ENCODE measurements at regions not wholly inside any gene's neighbourhood (a gene's known extent, or its start where the extent isn't known, plus 50 kb on each side); places are given as distances from the start of the nearest gene placed in this dataset.

DNA sequence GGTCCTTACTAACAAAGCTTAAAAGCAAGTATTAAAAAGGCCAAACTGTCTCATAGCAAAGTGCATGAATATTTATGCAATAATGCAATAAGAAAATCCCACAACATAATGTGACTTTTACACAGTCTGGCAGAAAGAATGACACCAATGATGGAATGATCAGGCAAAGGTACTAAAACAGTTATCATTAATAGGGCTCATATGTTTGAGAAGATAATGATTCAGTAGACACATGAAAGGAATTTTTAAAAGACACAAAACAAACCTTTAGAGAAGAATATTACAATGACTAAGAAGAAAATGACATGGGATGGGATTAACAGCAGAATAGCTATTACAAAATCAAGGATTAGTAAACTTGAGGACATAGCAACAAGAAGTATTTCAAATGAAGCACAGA lies 1411.2 kb upstream of the TMEM132C start:
- DNase-seq (ENCODE audit: extremely low read depth in 1 of 2, low read depth in 1 of 2) = no peak

- DNase-seq (ENCODE audit: extremely low read depth in 1 of 2, low read depth in 1 of 2) = no peak
Measured at GRCh38 chr12:126856958-126857357, 1410.0 kb upstream of the TMEM132C start.

- DNase-seq (ENCODE audit: extremely low read depth in 1 of 2, low read depth in 1 of 2) = no peak
Measured at GRCh38 chr12:126858560-126858959, 1408.4 kb upstream of the TMEM132C start.

GRCh38 chr12:126860210-126860609 lies 1406.8 kb upstream of the TMEM132C start:
- DNase-seq (ENCODE audit: extremely low read depth in 1 of 2, low read depth in 1 of 2) = no peak

- no peak for DNase-seq (ENCODE audit: extremely low read depth in 1 of 2, low read depth in 1 of 2)
Measured at GRCh38 chr12:126862500-126862899, 1404.5 kb upstream of the TMEM132C start.

DNA sequence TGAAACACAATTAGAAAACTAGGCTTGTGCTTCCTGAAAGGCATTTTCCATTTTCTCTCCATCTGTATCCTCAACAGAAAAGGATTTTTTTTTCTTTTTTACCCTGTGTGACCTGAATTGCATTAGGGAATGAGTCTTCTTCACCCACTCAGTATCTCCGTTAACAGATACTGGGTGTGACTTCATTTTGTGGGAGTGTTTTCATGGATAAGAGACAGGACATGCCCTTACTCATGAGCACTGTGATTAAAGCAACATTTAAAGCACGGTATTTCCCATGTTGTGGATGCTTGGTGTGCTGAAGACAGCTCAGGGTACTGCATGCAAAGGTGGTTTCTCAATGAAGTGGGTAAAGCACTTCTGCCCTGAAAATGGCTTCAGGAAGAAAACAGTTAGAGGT lies 1397.3 kb upstream of the TMEM132C start:
- no peak for DNase-seq (ENCODE audit: extremely low read depth in 1 of 2, low read depth in 1 of 2)

DNA sequence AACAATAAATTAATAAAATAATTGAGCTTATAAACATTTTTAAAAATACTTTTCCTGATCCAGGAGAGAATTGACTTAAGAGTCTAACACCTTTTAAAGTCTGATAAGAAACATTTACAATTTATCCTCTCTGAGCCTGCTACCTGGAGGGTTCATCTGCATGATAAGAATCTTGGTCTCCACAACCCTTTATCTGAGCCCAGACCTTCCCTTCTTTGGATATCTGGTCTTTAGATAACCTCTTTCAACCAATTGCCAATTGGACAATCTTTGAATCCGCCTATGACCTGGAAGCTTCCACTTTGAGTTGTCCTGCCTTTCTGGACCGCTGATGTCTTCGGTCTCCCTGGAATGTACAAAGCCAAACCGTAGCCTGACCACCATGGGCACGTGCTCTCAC lies 1393.3 kb upstream of the TMEM132C start:
- DNase-seq (ENCODE audit: extremely low read depth in 1 of 2, low read depth in 1 of 2) = no peak

DNA sequence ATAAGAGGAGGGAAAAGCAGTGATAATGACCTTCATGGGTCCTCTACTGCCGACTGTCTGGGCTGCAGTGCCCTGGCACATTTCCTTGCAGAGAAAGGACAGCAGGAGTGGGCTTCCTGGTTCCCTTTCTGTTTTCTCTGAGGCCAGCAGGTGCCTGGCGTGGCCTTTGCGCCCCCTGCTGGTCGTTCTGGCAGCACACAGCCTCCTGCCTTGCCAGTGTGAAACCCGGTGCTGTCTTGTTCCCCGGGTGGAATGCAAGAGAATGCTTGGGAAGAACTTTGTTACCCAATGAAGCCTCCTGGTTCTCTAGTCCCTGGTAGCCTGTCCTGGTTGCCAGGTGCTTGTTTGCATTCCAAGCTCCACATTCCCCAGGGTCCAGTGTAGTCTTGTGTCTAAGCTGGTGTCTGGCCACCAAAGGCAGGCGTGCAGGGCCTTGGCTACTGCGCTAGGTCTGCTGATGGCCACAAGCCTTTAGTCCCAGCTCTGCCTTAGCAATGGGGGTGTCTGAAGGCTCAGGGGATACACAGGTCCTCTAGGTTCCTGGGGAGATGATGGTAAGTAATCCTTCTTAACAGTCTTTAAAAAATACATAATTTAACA lies 1392.4 kb upstream of the TMEM132C start:
- DNase-seq (ENCODE audit: extremely low read depth in 1 of 2, low read depth in 1 of 2) = peak; percentile 4 to 42

- no peak for DNase-seq (ENCODE audit: extremely low read depth in 1 of 2, low read depth in 1 of 2)
Measured at GRCh38 chr12:126879842-126880241, 1387.1 kb upstream of the TMEM132C start.

GRCh38 chr12:126883697-126884096 lies 1383.3 kb upstream of the TMEM132C start:
- no peak for DNase-seq (ENCODE audit: extremely low read depth in 1 of 2, low read depth in 1 of 2)

- no peak for DNase-seq (ENCODE audit: extremely low read depth in 1 of 2, low read depth in 1 of 2)
Measured at GRCh38 chr12:126889501-126889900, 1377.5 kb upstream of the TMEM132C start.

DNA sequence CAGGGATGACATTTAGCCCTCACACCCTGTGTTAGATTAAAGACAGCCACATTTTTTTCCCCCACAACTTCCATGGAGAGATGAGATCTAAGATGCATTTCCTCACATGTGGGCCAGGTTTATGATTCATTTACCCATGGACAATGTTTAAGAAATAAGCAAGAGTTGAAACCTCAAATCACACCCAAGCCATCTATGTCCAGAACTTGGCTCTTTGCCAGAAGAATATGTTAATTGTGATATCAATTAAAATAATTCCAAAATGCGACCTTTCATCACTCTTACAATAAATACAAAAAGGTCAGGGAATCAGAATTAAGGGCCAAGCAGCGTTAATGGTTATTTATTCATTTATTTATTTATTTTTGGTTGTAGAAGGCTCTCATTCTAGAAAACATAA lies 1376.9 kb upstream of the TMEM132C start:
- no peak for DNase-seq (ENCODE audit: extremely low read depth in 1 of 2, low read depth in 1 of 2)

DNA sequence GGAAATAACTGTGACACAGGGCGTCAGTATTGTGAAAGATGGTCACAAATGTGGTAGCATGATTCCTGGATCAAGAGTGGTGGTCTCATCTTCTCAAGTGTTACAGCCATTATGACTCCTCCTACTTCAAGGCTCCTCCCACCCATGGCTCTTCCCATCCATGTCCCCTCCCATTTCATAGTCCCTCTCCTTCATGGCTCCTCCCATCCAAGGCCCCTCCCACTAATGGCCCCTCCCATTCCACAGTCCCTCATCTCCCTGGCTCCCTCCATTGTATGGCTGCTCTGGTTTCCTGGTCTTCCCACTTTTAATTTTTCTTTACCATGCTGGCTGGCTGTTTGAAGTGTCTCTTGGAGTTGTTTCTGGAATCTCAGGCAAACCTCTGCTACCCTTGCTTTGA lies 1375.2 kb upstream of the TMEM132C start:
- DNase-seq (ENCODE audit: extremely low read depth in 1 of 2, low read depth in 1 of 2) = no peak

- DNase-seq (ENCODE audit: extremely low read depth in 1 of 2, low read depth in 1 of 2) = no peak
Measured at GRCh38 chr12:126895951-126896913, 1370.7 kb upstream of the TMEM132C start.

DNA sequence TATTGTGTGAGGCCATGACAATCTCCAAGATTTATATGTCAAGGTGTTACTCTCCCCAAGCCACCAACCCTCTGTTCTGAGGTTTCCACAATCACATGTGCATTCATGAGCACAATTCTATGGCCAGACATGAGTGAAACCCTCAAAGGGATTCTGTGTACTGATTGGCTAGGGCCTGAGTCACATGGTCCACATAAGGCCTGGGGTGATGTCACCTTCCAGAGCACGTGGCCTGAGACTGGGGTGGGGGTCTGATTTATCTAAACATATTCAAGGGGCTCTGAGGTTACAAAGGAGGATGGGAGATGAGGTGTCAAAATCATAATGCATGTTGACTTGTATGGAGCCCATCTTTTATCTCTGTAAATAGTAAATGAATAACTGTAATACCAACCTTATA lies 1369.9 kb upstream of the TMEM132C start:
- DNase-seq (ENCODE audit: extremely low read depth in 1 of 2, low read depth in 1 of 2) = no peak

GRCh38 chr12:126897778-126898177 lies 1369.2 kb upstream of the TMEM132C start:
- DNase-seq (ENCODE audit: extremely low read depth in 1 of 2, low read depth in 1 of 2) = no peak

- DNase-seq (ENCODE audit: extremely low read depth in 1 of 2, low read depth in 1 of 2) = no peak
Measured at GRCh38 chr12:126898562-126898961, 1368.4 kb upstream of the TMEM132C start.

DNA sequence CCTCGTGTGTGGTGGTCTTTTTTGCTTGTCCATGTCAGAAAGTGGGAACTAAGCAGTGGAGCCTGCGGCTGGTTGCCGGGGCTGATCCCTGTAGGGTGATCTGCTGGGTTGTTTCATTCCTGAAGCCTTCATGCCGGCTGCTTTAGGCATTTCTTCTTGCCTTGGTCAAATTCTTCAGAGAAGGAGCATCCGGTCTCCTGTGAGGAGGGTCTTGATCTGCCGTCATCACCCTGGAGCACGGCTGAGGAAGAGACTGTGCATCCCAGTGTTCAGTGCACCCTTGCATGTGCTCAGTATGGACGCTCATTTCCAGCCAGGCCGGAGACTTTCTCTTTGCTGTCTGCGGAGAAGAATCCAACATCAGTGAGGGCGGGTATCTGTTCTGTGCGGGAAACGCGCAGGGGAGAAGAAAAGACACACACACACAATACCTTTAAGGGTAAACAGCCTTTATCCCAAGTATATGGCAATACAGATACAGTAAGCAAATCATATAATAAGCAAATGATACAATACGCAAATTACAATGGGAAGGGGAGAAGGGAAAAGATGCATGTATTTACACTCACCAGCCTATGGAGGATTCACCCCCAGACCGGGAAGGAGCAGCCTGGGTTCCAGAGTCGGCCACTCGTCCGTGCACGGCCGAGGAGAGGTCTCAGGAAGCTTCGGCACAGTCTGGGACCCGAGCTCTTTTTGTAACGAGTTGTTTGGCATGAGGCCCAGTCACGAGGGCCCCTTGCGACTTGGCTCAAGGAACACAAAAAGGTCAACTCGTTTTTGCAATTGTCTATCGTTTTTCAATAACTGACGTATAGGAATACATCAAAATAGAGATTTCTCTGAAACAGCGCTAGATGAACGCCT lies 1366.8 kb upstream of the TMEM132C start:
- no peak for DNase-seq (ENCODE audit: extremely low read depth in 1 of 2, low read depth in 1 of 2)

- no peak for DNase-seq (ENCODE audit: extremely low read depth in 1 of 2, low read depth in 1 of 2)
Measured at GRCh38 chr12:126903027-126903876, 1363.7 kb upstream of the TMEM132C start.

DNA sequence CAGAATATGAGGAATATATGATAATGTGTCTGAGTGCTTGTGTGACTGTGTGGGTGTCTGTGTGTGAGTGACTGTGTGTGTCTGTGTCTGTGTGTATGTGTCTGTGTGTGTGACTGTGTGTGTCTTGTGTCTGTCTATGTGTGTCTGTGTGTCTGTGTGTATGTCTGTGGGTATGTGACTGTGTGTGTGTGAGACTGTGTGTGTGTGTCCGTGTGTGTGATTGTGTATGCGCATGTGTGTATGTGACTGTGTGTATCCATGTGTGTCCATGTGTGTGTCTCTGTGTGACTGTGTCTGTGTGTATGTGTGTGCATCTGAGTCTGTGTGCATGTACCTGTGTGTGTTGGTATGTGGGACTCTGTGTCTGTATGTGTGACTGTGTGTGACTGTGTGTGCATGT lies 1361.2 kb upstream of the TMEM132C start:
- DNase-seq (ENCODE audit: extremely low read depth in 1 of 2, low read depth in 1 of 2) = no peak

All from activated CD8-positive, alpha-beta memory T cell treated with anti-CD3 and anti-CD28 coated beads for 1 hour (primary cell).